Upper lobe of left lung (tissue), 4 donors: ENCODE measurements at regions not wholly inside any gene's neighbourhood (a gene's known extent, or its start where the extent isn't known, plus 50 kb on each side); places are given as distances from the start of the nearest gene placed in this dataset.

ENCODE experiments used
- EP300 ChIP-seq, 4 donors: sonication (generic); formaldehyde crosslinking; IDR thresholded peaks; one replicate each; pipeline ENCODE4 v1.5.1; 2017; ENCODE audit warnings: antibody characterized with exemption in 4 of 4, control low read depth in 2 of 4
- POLR2AphosphoS5 ChIP-seq, 2 donors: sonication (generic); formaldehyde crosslinking; IDR thresholded peaks; one replicate each; pipeline ENCODE4 v1.5.1; 2017; ENCODE audit warnings: antibody characterized with exemption in 2 of 2
- TF ChIP-seq, protein P1 (sequence below), 6 experiments: fragments of 450-650 bp in 4 of 6; fragments of 200-600 bp in 2 of 6; sonication (generic) in 2 of 6; IDR thresholded peaks; one replicate each; pipeline ENCODE4 v1.5.1; 2016 to 2019; ENCODE audit warnings: antibody characterized with exemption in 6 of 6

DNA sequence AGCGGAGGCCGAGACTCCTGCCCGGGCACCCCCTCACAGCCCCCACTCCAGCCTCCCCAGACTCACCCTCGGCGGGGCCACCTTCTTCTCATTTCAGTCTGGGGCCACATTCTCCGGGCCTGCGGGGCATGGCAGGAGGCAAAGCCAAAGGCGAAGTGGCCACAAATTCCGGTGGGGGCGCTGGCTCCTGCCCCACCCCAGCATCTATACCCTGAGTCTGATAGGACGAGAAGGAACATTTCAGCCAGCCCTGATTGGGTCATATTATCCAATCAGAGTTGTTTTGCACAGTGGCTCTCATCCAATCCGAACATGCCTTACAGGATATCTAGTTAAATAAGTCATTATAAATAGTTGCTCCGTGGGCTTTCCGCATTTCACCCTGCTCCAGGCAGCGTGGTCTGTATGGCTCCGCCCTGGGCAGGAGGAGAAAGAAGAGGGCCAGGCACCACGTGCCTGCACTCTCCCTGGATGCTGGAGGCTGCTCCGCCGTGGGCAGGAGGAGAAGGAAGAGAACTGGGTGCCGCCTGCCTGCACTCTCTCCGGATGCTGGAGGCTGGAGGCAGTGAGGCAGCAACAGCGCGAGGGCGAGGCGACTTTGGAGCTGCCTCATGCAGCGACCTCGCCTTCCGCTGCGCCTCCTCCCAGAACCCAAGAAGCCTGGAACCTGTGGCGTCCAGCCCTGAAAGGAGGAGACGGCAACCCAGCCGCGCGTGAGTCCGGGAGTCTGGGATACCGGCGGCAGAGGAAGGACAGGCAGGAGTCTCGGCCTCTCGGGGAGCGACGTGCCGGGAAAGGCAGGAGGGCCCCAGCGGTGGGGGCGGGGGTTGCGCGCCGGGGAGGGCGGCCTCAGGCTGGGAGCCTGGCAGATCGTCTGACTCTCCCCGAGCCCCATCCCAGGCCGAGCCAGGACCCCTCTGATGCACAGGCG is 162.9 kb downstream of the ZNF33B start:
- TF ChIP-seq POLR2AphosphoS5 (IDR thresholded peaks at IDR 0.05) (no peak), EP300 (IDR thresholded peaks at IDR 0.05) (no peak)
- TF ChIP-seq, protein P1, sequence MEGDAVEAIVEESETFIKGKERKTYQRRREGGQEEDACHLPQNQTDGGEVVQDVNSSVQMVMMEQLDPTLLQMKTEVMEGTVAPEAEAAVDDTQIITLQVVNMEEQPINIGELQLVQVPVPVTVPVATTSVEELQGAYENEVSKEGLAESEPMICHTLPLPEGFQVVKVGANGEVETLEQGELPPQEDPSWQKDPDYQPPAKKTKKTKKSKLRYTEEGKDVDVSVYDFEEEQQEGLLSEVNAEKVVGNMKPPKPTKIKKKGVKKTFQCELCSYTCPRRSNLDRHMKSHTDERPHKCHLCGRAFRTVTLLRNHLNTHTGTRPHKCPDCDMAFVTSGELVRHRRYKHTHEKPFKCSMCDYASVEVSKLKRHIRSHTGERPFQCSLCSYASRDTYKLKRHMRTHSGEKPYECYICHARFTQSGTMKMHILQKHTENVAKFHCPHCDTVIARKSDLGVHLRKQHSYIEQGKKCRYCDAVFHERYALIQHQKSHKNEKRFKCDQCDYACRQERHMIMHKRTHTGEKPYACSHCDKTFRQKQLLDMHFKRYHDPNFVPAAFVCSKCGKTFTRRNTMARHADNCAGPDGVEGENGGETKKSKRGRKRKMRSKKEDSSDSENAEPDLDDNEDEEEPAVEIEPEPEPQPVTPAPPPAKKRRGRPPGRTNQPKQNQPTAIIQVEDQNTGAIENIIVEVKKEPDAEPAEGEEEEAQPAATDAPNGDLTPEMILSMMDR (IDR thresholded peaks at IDR 0.05) = no peak
